AG04450 (cell line): ENCODE measurements at regions not wholly inside any gene's neighbourhood (a gene's known extent, or its start where the extent isn't known, plus 50 kb on each side); places are given as distances from the start of the nearest gene placed in this dataset.

Experiments
- CTCF ChIA-PET: fragments of 300-600, 350-600 bp; formaldehyde crosslinking; extraction: SDS; loops from one replicate; lab custom pipeline; 2022; ENCODE audit warnings: antibody characterized with exemption, inconsistent platforms; lab: Charles Lee
- POLR2A ChIA-PET: fragments of 350-600 bp; formaldehyde crosslinking; extraction: SDS; loops from one replicate; lab custom pipeline; 2021; ENCODE audit warnings: antibody characterized with exemption, inconsistent platforms; lab: Yijun Ruan, JAX
- DNase-seq: peaks from one replicate; pipeline ENCODE4 v3.0.0-alpha.2; 2011; ENCODE audit warnings: low read depth, low spot score
- H3K27ac ChIP-seq: one replicate; pipeline ENCODE4 v1.5.1; 2012; ENCODE audit warnings: low read depth, low read length, control low read depth
- H3K27me3 ChIP-seq: one replicate; pipeline ENCODE4 v1.6.0; 2012; ENCODE audit warnings: low read length; ENCODE audit not compliant: control insufficient read depth, insufficient read depth
- H3K4me3 ChIP-seq: 2 replicates; pipeline ENCODE4 v1.5.1; 2011; ENCODE audit warnings: mild to moderate bottlenecking, low read depth, low read length, control low read depth
- H3K9me3 ChIP-seq: 2 replicates; pipeline ENCODE4 v1.5.1; 2012; ENCODE audit warnings: low read length; ENCODE audit not compliant: control insufficient read depth, insufficient read depth
- CTCF ChIP-seq: IDR thresholded peaks from 2 replicates; pipeline ENCODE4 v1.5.1; 2011; ENCODE audit warnings: low read depth, low read length, control low read depth, inconsistent platforms

- ChIA-PET CTCF (interaction anchor here (1.0 to 2.1 kb wide), 3 partner anchors 30 to 649 kb away, joined by 3 to 8 read pairs (median 3); no protein-coding TSS in a partner anchor), POLR2A (interaction anchor here (0.6 kb wide), 1 partner anchor 452 kb away, joined by 3 read pairs; no protein-coding TSS in a partner anchor)
- no peak for TF ChIP-seq CTCF
- Histone ChIP-seq H3K27me3 (no peaks in the 10 kb centered on the region), H3K9me3 (no peaks in the 10 kb centered on the region), H3K27ac (peak overlapping the region; percentile 77), H3K4me3 (no peak overlapping the region)
- no peak for DNase-seq
These were observed 53.7 kb upstream of the TMX4 start for GRCh38 chr20:8073024-8073832.

GRCh38 chr20:8074931-8075330, 55.4 kb upstream of the TMX4 start:
- no peaks in the 10 kb centered on the region for H3K9me3 ChIP-seq
- H3K4me3 ChIP-seq = no peak overlapping the region
- ChIA-PET CTCF (interaction anchor here (1.0 to 3.1 kb wide), 3 partner anchors 8 to 648 kb away, joined by 3 to 10 read pairs (median 3); no protein-coding TSS in a partner anchor), POLR2A (no interaction called here)
- no peak for DNase-seq
- no peaks in the 10 kb centered on the region for H3K27me3 ChIP-seq
- no peak for TF ChIP-seq CTCF
- H3K27ac ChIP-seq = no peak overlapping the region

- POLR2A ChIA-PET = no interaction called here
- CTCF ChIA-PET = interaction anchor here (1.3 to 3.1 kb wide), 2 partner anchors 33 to 646 kb away, joined by 3 to 10 read pairs; no protein-coding TSS in a partner anchor
- DNase-seq = no peak
- TF ChIP-seq CTCF = no peak
- Histone ChIP-seq H3K27ac (no peak overlapping the region), H3K27me3 (no peaks in the 10 kb centered on the region), H3K9me3 (no peaks in the 10 kb centered on the region), H3K4me3 (no peak overlapping the region)
These were observed 55.5 kb upstream of the PLCB1 start for GRCh38 chr20:8076306-8077136.

GRCh38 chr20:8077137-8077466, 55.0 kb upstream of the PLCB1 start:
- no peak for DNase-seq
- CTCF ChIA-PET = interaction anchor here (3.1 kb wide), 1 partner anchor 33 kb away, joined by 10 read pairs; no protein-coding TSS in a partner anchor
- Histone ChIP-seq H3K4me3 (no peak overlapping the region), H3K27ac (no peak overlapping the region), H3K9me3 (no peaks in the 10 kb centered on the region), H3K27me3 (no peaks in the 10 kb centered on the region)
- no peak for TF ChIP-seq CTCF
- POLR2A ChIA-PET = no interaction called here
